K562 (cell line): ENCODE measurements at regions not wholly inside any gene's neighbourhood (a gene's known extent, or its start where the extent isn't known, plus 50 kb on each side); places are given as distances from the start of the nearest gene placed in this dataset.

Experiments used
- GABPA ChIP-seq: fragments of 200-800 bp; sonication (Bioruptor generic); conservative IDR thresholded peaks from 2 replicates; pipeline ENCODE4 v1.6.1; 2016; ENCODE audit warnings: low read depth, missing genetic modification characterization, missing compliant biosample characterization
- NFE2 ChIP-seq: IDR thresholded peaks from 2 replicates; pipeline ENCODE4 v1.6.1; 2014; ENCODE audit warnings: antibody characterized with exemption, low read depth
- NR1H2 ChIP-seq: sonication (generic); formaldehyde crosslinking; IDR thresholded peaks from 2 replicates; pipeline ENCODE4 v1.4.0; 2020; ENCODE audit warnings: mild to moderate bottlenecking, missing genetic modification reagents
- RREB1 ChIP-seq: fragments of 250-450 bp; sonication (Bioruptor Pico); IDR thresholded peaks from 2 replicates; pipeline ENCODE4 v1.4.0; 2020
- ZFPM2 ChIP-seq: fragments of 250-450 bp; sonication (Bioruptor Pico); IDR thresholded peaks from 2 replicates; pipeline ENCODE4 v1.5.1; 2022; ENCODE audit warnings: mild to moderate bottlenecking
- TF ChIP-seq, protein P1 (sequence below), 2 experiments: fragments of 150-350 bp in 1 of 2; IDR thresholded peaks; 2 replicates each; pipeline ENCODE4 v1.6.1; 2012 to 2016; ENCODE audit warnings: low read depth in 2 of 2, low read length in 2 of 2, mild to moderate bottlenecking in 1 of 2, moderate library complexity in 1 of 2
- TF ChIP-seq, protein P2 (sequence below), 2 experiments: fragments of 450-650 bp in 1 of 2; sonication (generic) in 1 of 2; formaldehyde crosslinking in 1 of 2; IDR thresholded peaks; 2 replicates each; pipeline versions ENCODE4 v1.7.1 to v1.9.0; 2016 to 2022; ENCODE audit warnings: inconsistent platforms in 1 of 2, mild to moderate bottlenecking in 1 of 2, missing genetic modification reagents in 1 of 2

GRCh38 chr6:27812805-27813492 lies 99.2 kb downstream of the OR2B2 start (continued):
- TF ChIP-seq RREB1 (CRISPR knock-in tag) (no peak), ZFPM2 (0 out of 2 replicates have a peak, but pooled peaks have one; percentile 18), GABPA (tag) (0 out of 2 replicates have a peak, but pooled peaks have one; percentile 42), NFE2 (0 out of 2 replicates have a peak, but pooled peaks have one; percentile 4), NR1H2 (no peak)
- TF ChIP-seq, protein P1, sequence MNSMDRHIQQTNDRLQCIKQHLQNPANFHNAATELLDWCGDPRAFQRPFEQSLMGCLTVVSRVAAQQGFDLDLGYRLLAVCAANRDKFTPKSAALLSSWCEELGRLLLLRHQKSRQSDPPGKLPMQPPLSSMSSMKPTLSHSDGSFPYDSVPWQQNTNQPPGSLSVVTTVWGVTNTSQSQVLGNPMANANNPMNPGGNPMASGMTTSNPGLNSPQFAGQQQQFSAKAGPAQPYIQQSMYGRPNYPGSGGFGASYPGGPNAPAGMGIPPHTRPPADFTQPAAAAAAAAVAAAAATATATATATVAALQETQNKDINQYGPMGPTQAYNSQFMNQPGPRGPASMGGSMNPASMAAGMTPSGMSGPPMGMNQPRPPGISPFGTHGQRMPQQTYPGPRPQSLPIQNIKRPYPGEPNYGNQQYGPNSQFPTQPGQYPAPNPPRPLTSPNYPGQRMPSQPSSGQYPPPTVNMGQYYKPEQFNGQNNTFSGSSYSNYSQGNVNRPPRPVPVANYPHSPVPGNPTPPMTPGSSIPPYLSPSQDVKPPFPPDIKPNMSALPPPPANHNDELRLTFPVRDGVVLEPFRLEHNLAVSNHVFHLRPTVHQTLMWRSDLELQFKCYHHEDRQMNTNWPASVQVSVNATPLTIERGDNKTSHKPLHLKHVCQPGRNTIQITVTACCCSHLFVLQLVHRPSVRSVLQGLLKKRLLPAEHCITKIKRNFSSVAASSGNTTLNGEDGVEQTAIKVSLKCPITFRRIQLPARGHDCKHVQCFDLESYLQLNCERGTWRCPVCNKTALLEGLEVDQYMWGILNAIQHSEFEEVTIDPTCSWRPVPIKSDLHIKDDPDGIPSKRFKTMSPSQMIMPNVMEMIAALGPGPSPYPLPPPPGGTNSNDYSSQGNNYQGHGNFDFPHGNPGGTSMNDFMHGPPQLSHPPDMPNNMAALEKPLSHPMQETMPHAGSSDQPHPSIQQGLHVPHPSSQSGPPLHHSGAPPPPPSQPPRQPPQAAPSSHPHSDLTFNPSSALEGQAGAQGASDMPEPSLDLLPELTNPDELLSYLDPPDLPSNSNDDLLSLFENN (IDR thresholded peaks at IDR 0.05; ENCODE audit: low read depth in 2 of 2, low read length in 2 of 2): 0 out of 4 replicates have a peak, but pooled peaks of 1 of the 2 experiments have one; percentile 41
- TF ChIP-seq, protein P2, sequence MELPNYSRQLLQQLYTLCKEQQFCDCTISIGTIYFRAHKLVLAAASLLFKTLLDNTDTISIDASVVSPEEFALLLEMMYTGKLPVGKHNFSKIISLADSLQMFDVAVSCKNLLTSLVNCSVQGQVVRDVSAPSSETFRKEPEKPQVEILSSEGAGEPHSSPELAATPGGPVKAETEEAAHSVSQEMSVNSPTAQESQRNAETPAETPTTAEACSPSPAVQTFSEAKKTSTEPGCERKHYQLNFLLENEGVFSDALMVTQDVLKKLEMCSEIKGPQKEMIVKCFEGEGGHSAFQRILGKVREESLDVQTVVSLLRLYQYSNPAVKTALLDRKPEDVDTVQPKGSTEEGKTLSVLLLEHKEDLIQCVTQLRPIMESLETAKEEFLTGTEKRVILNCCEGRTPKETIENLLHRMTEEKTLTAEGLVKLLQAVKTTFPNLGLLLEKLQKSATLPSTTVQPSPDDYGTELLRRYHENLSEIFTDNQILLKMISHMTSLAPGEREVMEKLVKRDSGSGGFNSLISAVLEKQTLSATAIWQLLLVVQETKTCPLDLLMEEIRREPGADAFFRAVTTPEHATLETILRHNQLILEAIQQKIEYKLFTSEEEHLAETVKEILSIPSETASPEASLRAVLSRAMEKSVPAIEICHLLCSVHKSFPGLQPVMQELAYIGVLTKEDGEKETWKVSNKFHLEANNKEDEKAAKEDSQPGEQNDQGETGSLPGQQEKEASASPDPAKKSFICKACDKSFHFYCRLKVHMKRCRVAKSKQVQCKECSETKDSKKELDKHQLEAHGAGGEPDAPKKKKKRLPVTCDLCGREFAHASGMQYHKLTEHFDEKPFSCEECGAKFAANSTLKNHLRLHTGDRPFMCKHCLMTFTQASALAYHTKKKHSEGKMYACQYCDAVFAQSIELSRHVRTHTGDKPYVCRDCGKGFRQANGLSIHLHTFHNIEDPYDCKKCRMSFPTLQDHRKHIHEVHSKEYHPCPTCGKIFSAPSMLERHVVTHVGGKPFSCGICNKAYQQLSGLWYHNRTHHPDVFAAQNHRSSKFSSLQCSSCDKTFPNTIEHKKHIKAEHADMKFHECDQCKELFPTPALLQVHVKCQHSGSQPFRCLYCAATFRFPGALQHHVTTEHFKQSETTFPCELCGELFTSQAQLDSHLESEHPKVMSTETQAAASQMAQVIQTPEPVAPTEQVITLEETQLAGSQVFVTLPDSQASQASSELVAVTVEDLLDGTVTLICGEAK (IDR thresholded peaks at IDR 0.05): 0 out of 2 replicates have a peak, but pooled peaks have one; percentile 19
- TF ChIP-seq, protein P2 (CRISPR knock-in tag; IDR thresholded peaks at IDR 0.05): no peak
